HG03378 (cell line): ENCODE measurements at regions not wholly inside any gene's neighbourhood (a gene's known extent, or its start where the extent isn't known, plus 50 kb on each side); places are given as distances from the start of the nearest gene placed in this dataset.
"Not testable (repeated sequence)": the region's sequence is repeated elsewhere in the genome, so short reads cannot be mapped to it uniquely, and the experiment has no call there.

Experiments used
- ATAC-seq: cut with Tn5 transposase; IDR thresholded peaks from one replicate; pipeline ENCODE4 v1.9.1; 2021; ENCODE audit warnings: mild to moderate bottlenecking, moderate library complexity; ENCODE audit not compliant: unreplicated experiment

- ATAC-seq: peak; percentile 46
These were observed 144.4 kb downstream of the PTBP2 start for GRCh38 chr1:96865731-96866685.

DNA sequence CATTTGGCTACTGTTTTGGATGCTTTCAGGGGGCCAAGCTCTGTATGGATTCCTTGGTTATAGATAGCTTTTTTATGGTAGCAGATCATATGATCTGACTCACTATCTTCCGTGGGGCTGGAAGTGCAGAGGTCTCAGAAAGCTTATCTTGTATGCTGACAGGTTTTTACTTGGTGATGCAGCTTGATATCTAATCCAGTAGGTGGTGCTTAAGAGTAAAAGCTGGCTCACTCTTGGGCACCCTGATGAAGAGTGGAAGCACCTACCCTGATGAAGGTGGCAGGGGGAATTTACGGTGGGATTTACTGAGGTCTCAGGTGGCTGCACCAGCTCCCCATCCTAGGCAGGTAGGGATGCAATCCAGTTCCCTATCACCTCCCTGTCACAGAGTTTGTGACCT is 151.2 kb downstream of the PTBP2 start:
- no peak for ATAC-seq

- no peak for ATAC-seq
These were observed 157.1 kb downstream of the PTBP2 start for GRCh38 chr1:96878640-96879039.

- no peak for ATAC-seq
These were observed 159.0 kb downstream of the PTBP2 start for GRCh38 chr1:96880626-96881025.

GRCh38 chr1:96882096-96882495 is 160.5 kb downstream of the PTBP2 start:
- ATAC-seq: no peak

DNA sequence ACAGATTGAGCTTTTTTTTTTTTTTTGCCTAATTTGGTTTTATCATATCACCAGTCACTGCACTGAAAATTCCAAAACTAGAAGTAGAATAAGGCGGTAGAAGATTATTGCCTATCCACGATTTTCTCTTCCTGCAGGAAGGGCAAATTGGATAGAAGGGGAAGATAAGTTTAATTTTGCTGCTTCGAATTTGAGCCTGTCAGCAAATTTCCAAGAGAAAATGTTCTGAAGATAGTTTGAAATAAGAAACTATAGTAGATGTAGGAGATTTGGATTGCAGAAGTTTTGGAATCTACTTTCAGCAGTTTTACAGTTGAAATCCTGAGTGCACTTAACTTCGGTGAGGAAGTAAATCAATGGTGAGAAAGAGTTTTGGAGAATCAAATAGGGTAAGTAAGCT is 164.9 kb downstream of the PTBP2 start:
- no peak for ATAC-seq

- ATAC-seq: no peak
These were observed 165.9 kb downstream of the PTBP2 start for GRCh38 chr1:96887501-96887900.

- no peak for ATAC-seq
These were observed 180.3 kb downstream of the PTBP2 start for GRCh38 chr1:96901783-96902363.

DNA sequence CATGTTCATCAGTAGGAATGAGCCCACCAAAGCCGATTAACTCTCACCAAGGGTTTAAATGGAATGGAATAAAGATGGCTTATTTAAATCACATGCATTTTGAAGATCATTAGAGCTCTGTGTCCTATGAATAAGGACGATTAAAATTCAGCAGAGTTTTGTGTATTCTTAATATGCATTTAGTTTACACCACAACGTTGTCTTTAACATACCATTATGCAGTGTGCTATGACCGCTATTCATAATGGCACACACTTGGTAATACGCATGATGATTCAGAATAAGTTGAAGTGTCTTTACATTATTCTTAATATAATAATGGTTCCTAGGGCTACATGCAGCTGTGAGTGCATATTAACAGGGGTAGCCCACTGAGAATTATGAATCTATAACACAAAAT is 190.7 kb downstream of the PTBP2 start:
- ATAC-seq: no peak

DNA sequence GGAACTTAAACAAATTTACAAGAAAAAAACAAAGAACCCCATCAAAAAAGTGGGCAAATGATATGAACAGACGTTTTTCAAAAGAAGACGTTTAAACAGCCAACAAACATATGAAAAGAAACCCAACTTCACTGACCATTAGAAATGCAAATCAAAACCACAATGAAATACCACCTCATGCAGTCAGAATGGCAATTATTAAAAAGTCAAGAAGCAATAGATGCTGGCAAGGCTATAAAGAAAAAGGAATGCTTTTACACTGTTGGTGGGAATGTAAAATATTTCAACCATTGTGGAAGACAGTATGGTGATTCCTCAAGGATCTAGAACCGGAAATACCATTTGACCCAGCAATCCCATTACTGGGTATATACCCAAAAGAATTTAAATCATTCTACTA is 194.1 kb downstream of the PTBP2 start:
- ATAC-seq: not testable (repeated sequence)

DNA sequence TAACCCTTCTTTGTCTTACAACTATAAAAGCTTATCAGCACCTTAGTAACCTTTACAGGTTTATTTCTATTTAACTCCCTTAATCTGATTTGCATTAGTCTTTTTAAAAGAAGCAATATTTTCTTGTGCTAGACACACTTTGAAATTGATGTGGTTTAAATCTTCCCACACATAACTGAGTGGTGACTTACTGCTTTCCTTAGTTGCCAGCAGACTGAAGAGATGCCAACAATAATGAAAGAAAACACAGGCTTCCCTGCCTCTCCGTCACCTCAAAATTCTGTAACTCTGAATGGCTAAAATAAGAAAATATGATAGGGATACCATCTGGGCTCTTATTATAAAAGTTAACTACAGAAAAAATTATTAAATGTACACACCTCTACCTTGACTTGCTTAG is 196.8 kb downstream of the PTBP2 start:
- ATAC-seq: no peak

- ATAC-seq: no peak
These were observed 200.6 kb downstream of the PTBP2 start for GRCh38 chr1:96922181-96922580.

- no peak for ATAC-seq
These were observed 202.2 kb downstream of the PTBP2 start for GRCh38 chr1:96923753-96924152.

DNA sequence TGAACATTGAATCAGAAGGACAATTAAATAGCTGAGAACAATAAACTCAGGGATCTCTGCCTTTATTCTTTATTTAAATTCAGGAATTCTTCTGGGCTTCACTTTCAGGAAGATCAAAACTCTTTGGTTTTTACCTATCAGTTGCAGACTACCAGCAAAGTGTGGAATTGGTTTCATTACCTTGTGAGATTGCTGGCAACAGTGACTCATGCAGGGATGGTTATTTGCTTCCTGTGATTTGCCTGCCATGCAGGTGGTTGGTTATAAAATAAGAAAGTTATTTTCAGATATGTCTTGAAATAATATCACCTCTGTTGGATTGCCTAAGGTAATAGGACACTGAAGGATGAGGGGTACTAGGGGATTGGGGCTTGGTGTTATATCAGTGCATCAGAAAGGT is 204.6 kb downstream of the PTBP2 start:
- no peak for ATAC-seq

- ATAC-seq: no peak
These were observed 205.5 kb downstream of the PTBP2 start for GRCh38 chr1:96927125-96927524.

DNA sequence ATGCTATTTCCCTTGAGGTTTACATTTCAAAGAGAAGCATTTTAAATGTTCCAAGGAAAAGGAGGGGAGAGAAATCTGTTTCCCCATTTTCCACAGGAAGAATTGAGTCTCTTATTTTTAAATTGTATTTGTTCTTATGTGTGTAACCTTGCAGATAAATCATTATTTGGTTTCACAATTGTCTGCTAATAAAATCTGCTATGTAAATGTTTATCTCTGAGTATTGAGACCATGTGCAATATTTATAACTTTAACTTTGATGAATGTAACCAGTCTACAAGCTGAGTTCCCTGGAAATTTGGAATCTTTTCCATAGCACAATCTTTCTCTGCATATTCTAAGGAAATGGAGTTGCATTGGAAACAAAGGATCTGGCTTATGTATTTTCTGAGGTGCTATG is 209.6 kb downstream of the PTBP2 start:
- no peak for ATAC-seq

GRCh38 chr1:96934282-96934681 is 212.7 kb downstream of the PTBP2 start:
- ATAC-seq: no peak

DNA sequence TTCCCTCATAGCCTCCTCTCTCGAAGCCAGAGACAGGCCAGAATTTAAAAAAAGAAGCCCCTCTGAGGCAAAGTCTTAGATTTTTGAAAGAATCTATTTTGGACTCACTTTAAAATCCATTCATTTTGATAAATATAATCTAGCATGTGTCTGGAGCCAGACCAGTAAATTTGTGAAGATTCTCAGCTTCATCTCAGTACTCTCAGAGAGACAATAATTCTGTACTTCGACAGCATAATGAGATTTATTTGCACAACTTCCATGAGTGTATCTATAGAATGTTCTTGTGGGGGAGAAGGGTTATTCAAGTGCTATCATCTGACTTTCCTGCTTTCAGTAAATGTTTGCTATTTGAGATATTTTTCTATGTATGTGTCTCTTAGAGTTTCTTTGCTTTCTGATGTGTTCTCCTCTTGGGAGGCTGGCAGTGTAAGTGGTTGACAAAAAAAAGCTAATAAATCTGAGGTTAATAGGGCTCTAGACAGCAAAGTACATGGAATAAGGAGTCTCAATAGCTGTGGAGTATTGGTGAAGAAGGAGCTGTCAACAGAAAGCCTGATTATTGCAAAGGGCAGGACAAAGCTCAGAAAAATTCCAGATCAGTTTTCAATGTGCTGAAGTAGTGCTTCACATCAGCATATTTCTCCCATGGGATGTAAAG is 223.0 kb downstream of the PTBP2 start:
- no peak for ATAC-seq

DNA sequence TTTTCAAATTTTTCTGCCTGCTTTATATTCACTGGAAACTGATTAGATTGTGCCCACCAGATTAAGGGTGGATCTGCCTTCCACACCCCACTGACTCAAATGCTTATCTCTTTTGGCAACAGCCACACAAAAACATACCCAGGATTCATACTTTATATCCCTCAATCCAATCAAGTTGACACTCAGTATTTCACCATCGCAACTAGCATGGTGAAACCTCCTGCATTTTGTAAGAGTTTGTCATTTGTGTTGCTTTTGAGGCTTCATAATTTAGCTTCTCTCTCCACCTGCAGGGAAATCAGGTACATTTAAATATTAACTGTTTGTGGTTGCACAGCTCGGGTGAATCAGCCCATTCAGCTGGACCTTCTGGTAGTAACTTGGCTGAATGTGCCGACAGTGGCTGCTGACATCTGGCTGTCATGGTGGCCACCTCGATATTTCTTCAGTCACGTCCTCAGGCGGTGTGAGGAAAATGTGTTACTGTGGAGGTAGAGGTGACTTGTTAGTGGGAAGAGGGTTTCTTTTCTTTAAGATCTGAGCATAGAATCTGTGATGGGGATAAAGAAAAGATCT is 224.0 kb downstream of the PTBP2 start:
- ATAC-seq: no peak

DNA sequence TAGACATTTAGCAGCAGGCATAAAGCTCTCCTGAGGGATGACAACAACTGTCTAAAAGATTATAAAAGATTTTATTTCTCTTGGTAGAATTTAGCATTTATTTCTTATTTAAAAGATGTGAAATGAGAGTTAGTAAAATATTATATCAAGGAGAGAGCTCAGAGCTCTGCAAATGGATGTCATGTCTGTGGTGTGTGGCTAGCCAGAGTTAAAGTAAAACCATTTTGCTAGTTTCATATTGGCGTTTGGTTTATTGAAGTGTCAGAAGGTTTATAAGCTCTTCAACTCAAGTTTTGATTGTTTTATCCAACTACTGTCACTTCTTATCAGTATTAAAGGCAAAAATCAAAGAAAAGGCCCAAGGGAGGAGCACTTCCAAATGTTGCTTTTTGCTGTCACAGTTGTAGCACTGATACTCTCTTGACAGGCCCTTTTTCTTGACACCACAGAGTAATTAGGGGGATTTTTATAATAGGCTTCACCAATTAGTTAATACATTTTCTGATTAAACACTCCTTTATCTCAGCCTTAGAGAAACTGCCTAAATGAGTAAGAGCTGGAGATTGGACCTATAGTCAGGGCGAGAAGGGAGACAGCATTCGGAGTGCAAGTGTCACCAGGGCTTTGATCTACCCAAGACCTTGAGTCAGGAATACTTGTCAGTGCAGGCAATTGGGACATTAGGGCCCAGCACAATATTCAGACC is 233.9 kb downstream of the PTBP2 start:
- ATAC-seq: no peak

- no peak for ATAC-seq
These were observed 240.6 kb downstream of the PTBP2 start for GRCh38 chr1:96962216-96962615.
